OCI-LY7 (cell line): ENCODE measurements at regions not wholly inside any gene's neighbourhood (a gene's known extent, or its start where the extent isn't known, plus 50 kb on each side); places are given as distances from the start of the nearest gene placed in this dataset.

Experiments used
- CTCF ChIP-seq: fragments of 200-600 bp; sonication (generic); conservative IDR thresholded peaks from 2 replicates; pipeline ENCODE4 v1.5.1; 2014; ENCODE audit warnings: mild to moderate bottlenecking, antibody characterized with exemption, low read length, moderate library complexity, mixed read lengths
- EZH2phosphoT487 ChIP-seq: fragments of 200-600 bp; sonication (generic); IDR thresholded peaks from 2 replicates; pipeline ENCODE4 v1.6.1; 2018; ENCODE audit warnings: low read depth, borderline replicate concordance, mild to moderate bottlenecking, mixed run types, antibody characterized with exemption, low read length, moderate library complexity, mixed read lengths

GRCh38 chr22:49715450-49715849, 112.2 kb downstream of the BRD1 start:
- no peak for TF ChIP-seq CTCF
- TF ChIP-seq EZH2phosphoT487: no peak
